NB4 (cell line): ENCODE measurements at regions not wholly inside any gene's neighbourhood (a gene's known extent, or its start where the extent isn't known, plus 50 kb on each side); places are given as distances from the start of the nearest gene placed in this dataset.

ENCODE experiments used
- DNase-seq: peaks from one replicate; pipeline ENCODE4 v3.0.0; 2010; ENCODE audit warnings: low read depth
- H3K4me3 ChIP-seq: one replicate; pipeline ENCODE4 v1.5.1; 2011; ENCODE audit warnings: mild to moderate bottlenecking, low read depth, low read length, moderate library complexity
- MYC ChIP-seq: IDR thresholded peaks from 2 replicates; pipeline ENCODE4 v1.6.1; 2011; ENCODE audit warnings: low read depth, low read length
- POLR2A ChIP-seq: IDR thresholded peaks from 2 replicates; pipeline ENCODE4 v1.6.1; 2011; ENCODE audit warnings: mild to moderate bottlenecking; ENCODE audit not compliant: insufficient read length; ENCODE audit errors: extremely low read depth
- TF ChIP-seq, protein P1 (sequence below): IDR thresholded peaks from 2 replicates; pipeline ENCODE4 v1.6.1; 2011; ENCODE audit warnings: low read depth, low read length
- TF ChIP-seq, protein P2 (sequence below): IDR thresholded peaks from one replicate; pipeline ENCODE4 v1.5.1; 2012; ENCODE audit warnings: low read depth, low read length

DNA sequence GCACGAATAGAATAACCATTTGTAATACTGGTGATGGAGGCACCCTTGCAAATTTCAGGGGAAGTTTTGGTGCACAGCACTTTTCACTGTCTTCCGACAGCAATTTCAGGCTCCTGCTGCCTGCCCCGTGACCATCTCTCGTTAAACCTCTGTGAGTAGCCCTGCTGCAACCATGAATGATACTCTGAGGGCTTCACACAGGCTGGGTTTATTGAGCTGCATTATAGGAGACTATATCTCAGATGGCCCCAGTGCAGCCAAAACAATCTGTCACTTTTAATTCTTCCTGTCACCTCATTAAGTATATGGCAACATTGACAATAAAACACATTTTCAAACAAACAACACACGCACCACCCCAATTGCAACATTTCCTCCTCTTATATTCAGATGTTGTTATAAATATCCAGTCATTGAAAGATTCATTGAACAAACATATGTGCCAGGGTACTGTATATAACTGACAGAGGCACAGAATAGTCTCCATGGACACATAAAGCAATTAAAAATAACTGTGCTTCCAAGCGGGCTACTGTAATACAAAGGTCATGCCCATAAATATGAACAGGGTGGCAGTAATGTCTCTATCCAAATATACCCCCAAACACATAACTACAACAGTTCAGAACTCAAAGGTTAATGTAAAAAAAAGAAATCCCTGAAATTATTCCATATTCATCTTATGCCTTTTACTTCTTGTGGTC, 477.0 kb downstream of the GBA3 start:
- H3K4me3 ChIP-seq, result no peak overlapping the region
- DNase-seq, result no peak
- TF ChIP-seq POLR2A, result no peak
- TF ChIP-seq, protein P1, sequence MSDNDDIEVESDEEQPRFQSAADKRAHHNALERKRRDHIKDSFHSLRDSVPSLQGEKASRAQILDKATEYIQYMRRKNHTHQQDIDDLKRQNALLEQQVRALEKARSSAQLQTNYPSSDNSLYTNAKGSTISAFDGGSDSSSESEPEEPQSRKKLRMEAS, result no peak

DNA sequence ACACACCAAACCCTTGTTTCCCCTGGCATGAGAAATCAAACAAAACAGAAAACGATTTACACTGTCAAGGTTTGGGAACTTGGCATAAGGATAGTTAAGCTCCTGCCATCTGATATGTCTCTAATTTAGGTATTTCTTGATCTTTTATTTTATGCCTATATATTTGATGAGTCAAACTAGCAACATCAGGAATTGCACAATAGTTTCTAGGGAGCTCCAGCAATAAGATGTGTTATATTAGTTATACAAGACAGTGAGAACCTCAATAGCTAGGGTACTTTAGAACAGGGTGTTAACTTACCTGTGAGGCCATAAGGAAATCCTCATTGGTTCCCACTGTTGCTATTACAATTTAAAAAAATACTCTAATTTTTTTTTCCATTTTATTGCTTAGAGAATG, 474.2 kb downstream of the GBA3 start:
- TF ChIP-seq MYC, result no peak
- TF ChIP-seq POLR2A, result no peak
- TF ChIP-seq, protein P1, result no peak
- TF ChIP-seq, protein P2, sequence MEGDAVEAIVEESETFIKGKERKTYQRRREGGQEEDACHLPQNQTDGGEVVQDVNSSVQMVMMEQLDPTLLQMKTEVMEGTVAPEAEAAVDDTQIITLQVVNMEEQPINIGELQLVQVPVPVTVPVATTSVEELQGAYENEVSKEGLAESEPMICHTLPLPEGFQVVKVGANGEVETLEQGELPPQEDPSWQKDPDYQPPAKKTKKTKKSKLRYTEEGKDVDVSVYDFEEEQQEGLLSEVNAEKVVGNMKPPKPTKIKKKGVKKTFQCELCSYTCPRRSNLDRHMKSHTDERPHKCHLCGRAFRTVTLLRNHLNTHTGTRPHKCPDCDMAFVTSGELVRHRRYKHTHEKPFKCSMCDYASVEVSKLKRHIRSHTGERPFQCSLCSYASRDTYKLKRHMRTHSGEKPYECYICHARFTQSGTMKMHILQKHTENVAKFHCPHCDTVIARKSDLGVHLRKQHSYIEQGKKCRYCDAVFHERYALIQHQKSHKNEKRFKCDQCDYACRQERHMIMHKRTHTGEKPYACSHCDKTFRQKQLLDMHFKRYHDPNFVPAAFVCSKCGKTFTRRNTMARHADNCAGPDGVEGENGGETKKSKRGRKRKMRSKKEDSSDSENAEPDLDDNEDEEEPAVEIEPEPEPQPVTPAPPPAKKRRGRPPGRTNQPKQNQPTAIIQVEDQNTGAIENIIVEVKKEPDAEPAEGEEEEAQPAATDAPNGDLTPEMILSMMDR, result no peak
- H3K4me3 ChIP-seq, result no peak overlapping the region
- no peak for DNase-seq

DNA sequence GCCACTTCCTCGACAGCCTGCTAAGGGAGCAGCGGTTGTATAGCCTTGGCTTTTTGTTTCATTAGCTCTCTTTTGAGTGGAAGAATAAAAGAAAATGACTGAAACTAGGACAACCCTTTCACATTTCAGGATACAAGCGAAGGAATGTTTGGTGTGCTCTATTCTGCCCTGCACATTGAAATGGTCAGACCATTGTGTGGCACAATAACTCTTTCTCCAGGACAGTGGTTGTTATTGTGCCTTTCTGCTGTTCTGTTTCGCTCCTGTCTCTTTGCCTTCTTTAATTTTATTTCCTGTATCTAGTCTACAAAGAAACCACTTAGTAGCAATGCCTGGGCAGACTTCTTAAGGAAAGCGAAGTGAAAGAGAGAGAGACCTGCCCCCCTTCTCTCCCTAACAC, 473.7 kb downstream of the GBA3 start:
- TF ChIP-seq POLR2A, result no peak
- TF ChIP-seq MYC, result no peak
- TF ChIP-seq, protein P2, result no peak
- TF ChIP-seq, protein P1, result no peak
- no peak overlapping the region for H3K4me3 ChIP-seq
- no peak for DNase-seq

DNA sequence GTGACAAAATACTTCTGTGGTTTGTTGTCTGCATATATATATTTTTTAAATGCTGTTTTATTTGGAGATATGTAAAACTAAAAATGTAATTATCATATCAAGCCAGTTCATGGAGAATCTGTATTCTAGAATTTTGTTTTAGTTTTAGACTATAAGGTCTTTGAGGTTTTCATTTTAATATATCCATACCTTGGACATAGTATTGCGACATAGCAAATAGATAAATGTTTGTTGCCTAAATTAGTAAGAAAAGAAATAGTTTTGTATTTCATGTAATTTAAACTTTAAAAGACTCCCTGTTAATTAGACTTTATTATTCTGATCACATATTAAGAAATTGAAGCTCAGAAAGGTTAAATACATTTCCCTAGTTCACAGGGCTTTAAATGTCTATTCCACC, 472.9 kb downstream of the GBA3 start:
- TF ChIP-seq, protein P1, result no peak
- TF ChIP-seq POLR2A, result no peak
- no peak for TF ChIP-seq MYC
- TF ChIP-seq, protein P2, result no peak
- no peak overlapping the region for H3K4me3 ChIP-seq
- no peak for DNase-seq

DNA sequence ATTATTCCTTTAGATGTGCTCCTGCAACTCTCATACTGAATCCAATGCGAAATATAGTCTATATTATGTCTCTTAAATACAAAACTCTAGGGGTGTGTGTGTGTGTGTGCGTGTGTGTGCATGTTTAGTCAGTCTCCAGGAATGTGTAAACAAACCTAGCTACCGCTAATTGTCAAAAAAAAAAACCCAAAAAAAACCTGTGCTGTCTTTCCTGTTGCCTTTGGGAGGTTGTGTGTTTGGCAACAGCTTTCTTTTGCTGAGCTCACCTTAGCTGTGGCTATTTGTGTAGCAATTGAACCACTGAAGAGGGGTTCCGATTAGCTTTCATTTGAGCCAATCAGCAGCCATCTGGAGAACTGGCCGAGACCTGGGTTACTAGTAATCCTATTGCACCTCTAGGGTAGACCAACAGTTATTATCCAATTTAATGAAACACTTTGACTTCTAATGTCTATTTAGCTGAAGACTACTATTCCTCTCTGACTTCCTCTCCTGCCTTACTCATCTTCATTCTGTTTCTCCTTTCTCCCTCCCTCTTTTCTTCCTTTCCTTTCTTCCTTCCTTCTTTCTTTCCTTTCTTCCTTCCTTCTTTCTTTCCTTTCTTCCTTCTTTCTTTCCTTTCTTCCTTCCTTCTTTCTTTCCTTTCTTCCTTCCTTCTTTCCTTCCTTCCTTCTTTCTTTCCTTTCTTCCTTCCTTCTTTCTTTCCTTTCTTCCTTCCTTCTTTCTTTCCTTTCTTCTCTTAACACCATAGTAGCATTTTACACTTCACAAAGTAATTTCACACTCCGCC, 471.1 kb downstream of the GBA3 start:
- no peak overlapping the region for H3K4me3 ChIP-seq
- TF ChIP-seq, protein P1, result no peak
- TF ChIP-seq MYC, result no peak
- no peak for TF ChIP-seq POLR2A
- TF ChIP-seq, protein P2, result no peak
- DNase-seq, result no peak

DNA sequence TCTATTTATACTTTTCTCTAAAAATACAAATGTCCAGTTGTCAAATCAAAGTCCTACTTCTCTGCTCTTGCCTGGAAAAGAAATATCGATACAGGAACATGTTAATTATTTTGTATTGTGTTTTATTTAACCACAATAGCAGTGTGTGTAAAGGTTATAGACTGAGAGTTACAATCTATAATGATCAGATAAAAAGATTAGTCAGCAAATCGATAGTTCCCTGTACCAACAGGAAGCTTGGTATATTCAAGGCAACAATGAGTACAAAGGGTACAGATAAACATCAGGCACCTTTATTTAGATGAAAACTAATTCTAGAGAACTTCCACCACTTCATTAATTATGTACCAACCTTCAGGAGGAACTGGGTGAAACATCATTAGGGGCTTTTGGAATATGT, 469.5 kb downstream of the GBA3 start:
- no peak for DNase-seq
- H3K4me3 ChIP-seq, result no peak overlapping the region
- TF ChIP-seq, protein P2, result no peak
- TF ChIP-seq MYC (no peak), POLR2A (no peak)
- TF ChIP-seq, protein P1, result no peak
